ENCODE measurements at regions not wholly inside any gene's neighbourhood (a gene's known extent, or its start where the extent isn't known, plus 50 kb on each side); places are given as distances from the start of the nearest gene placed in this dataset.

DNA sequence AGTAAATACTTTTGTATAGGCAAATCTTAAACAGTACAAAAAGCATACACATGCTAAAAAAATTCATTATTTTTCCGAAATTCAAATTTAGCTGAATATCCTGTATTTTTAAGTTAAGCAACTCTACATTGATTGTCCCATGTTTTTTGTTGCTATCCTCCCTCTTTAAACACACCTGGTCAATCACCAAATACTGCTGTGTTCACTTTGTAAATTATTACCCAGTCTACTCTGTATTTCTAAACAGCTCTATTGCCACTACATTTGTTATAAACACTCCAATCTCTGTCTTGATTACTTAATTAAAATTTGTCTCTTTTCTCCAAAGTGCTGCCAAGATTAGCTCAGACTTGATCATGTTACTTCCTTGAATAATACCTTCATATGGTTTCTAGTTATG lies 466.5 kb upstream of the GJE1 start:
- DNase-seq, result no peak

DNA sequence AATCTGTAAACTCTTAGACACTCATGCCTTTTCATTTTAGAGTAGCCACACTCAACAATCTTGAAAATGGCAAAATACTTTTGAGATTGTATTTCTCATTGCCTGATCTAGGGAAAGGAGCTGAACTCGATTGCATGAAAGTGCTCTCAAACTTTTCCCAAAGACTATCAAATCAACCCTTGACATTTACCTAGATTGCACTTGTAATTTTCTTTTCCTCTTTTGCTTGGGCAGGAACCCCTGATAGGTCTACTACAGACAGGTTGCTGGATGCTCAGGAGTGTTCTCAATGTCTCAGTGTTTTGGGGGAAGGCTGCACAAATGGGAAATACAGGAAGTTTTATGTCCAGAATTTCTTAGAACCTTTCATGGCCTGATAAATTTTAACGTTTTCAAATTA lies 468.0 kb upstream of the GJE1 start:
- DNase-seq, result no peak

DNA sequence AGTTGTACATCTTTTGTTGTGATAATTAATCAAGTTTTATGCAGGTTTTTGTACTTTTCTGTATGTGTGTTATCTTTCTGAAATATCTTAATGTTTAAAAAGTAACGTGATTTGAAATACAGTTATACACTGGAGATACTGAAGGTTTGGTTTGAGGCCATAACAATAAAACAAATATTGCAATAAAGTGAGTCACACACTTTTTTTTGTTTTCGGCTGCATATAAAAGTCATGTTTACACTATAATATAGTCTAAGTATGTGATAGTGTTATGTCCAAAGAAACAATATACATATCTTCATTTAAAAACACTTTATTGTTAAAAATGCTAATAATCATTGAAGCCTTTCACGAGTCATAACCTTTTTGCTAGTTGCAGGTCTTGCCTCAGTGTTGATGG lies 473.1 kb upstream of the GJE1 start:
- DNase-seq, result no peak

DNA sequence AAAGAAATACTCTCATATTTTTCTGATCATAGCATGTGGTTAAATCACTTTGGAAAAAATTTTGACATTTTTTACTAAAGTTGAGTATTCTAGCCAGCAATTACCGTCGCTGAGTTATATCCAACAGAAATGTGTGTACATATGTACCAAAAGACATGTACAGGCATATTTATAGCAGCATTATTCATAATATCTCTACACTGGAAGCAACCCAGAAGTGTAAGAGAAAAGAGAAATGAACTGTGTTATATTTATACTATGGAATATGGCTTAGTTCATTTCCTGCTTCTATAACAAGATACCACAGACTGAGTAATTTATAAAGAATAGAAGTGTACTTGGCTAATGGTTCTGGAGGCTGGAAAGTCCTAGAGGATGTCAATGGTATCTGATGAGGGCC lies 474.0 kb upstream of the GJE1 start:
- no peak for DNase-seq

DNA sequence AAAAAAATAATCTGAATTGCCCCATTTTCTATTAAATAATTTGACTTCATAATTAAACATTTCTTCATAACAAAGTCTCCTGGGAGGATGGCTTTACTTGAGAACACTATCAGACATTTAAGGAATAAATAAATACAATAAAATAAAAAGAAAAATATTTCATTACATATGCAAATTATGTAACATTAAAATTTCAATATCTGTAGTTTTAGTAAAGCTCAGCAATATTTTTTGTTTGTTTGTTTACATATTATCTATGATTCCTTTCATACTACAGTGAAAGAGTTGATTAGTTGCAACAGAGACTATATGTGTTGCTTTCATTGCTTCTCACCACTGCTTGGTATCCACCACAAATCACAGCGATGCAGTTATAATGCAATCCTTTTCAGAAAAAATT lies 474.9 kb upstream of the GJE1 start:
- no peak for DNase-seq

DNA sequence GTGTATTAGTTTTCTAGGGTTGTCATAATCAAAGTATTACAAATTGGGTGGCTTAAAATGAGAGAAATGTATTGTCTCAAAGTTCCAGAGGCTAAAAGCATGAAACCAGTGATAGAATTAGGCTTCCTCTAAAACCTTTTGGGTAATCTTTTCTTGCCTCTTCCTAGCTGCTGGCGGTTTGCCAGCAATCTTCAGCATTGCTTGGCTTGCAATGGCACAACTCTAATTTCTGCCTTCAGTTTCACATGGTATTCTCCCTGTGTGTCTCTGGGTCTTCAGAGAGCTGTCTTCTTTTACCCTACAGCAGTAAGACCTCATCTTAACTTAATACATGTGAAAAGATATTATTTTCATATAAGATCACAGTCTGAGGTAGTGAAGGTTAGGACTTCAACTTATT lies 479.1 kb upstream of the GJE1 start:
- no peak for DNase-seq

DNA sequence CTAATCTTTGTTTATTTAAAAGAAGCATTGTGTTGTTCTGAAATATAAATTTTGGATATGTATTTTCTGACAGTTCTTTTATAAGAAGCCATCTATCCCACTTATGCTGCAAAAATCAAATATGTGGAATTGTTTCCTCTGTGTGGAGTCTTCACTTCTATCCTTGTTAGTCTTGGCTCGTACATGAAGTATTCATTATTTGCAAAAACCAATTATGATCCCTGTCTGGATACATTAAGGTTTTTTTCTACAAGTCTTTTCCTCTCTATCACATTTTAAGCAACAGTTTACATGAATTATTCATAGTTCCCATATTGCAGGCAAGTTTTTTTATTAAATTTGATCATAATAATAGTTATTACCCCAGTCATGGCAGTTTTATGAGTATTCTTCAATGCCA lies 490.8 kb upstream of the GJE1 start:
- no peak for DNase-seq

DNA sequence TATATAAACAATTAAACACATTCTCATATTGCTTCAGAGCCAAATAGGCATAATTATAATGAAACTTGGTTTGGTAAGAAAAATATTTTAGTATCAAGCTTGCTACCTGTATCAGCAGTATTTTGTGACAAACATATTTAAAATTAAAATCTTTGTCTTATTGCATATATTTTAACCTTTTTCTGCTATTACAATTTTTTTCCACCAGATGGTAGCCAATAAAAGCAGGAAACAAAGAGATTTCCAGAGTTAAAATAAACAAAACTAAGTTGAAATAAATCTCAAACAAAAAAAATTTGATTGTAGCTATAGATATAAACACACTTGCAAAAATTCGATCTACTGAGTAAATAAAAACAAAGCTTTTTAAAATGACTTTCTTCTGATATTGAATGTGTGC lies 491.3 kb upstream of the GJE1 start:
- no peak for DNase-seq

GRCh38 chr6:141635621-141636020 lies 497.1 kb upstream of the GJE1 start:
- DNase-seq, result no peak

GRCh38 chr6:141634269-141634668 lies 498.5 kb upstream of the GJE1 start:
- DNase-seq, result no peak

DNA sequence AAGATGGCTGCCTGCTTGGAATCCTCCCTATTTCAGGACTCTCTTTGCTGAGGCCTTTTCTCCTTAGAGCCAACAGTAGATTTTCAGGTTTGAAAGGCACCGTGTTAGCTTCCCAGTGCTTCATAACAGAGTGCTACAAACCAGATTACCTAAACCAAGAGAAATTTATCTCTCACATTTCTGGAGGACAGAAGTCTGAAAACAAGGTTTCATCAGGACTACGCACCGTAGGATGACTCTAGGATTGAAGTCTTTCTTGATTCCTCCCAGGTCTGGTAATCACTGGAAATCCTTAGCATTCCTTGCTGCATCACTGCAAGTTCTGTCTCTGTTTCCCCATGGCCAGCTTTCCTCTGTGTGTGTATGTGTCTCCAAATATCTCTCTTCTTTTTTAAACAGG lies 508.4 kb upstream of the GJE1 start:
- DNase-seq, result no peak

DNA sequence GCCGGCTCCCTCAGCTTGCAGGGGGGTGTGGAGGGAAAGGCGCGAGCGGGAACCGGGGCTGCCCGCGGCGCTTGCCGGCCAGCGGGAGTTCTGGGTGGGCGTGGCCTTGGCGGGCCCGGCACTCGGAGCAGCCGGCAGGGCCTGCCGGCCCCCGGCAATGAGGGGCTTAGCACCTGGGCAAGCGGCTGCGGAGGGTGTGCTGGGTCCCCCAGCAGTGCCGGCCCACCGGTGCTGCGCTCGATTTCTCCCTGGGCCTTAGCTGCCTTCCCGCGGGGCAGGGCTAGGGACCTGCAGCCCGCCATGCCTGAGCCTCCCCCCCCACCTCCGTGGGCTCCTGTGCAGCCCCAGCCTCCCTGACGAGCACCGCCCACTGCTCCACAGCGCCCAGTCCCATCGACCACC lies 514.5 kb upstream of the GJE1 start:
- DNase-seq, result no peak

- no peak for DNase-seq
Measured at GRCh38 chr6:141610741-141611140, 522.0 kb upstream of the GJE1 start.

GRCh38 chr6:141607956-141608355 lies 524.8 kb upstream of the GJE1 start:
- DNase-seq, result no peak

GRCh38 chr6:141598487-141598886 lies 534.2 kb upstream of the GJE1 start:
- DNase-seq, result no peak

DNA sequence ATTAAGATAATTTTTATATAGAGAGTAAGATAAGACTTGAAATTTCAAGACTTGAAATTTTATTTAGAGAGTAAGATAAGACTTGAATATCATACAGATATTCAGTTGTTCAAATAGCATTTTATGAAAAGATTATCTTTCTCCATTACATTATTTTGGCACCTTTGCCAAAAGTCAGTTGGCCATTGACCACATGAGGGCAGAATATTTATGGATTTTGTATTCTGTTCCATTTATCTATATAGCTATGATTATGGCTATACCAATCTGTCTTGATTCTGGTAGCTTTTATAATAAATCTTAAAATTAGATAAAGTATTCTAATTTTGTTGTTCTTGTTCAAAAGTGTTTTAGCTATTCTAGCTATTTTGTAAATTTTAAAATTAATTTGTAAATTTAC lies 537.9 kb upstream of the GJE1 start:
- DNase-seq, result no peak

DNA sequence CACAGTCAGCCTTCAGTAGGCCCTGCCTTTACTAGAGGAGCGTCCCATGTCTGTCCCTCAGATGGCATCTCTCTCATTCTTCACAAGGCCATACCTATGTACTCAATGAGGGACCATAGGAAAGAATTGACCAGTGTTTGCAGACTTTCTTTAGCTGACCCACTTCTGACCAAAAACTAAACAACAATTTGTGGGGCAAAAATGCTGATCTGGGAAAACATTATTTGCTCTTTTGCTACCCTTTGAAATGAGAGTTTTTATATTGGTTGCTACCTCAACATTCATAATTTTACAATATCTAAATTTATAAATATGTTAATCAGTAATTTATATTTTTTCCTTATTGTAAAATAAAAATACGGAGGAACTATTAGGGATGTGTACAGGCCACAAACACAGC lies 539.4 kb upstream of the GJE1 start:
- DNase-seq, result no peak

GRCh38 chr6:141587482-141588266 lies 545.1 kb upstream of the GJE1 start:
- no peak for DNase-seq

DNA sequence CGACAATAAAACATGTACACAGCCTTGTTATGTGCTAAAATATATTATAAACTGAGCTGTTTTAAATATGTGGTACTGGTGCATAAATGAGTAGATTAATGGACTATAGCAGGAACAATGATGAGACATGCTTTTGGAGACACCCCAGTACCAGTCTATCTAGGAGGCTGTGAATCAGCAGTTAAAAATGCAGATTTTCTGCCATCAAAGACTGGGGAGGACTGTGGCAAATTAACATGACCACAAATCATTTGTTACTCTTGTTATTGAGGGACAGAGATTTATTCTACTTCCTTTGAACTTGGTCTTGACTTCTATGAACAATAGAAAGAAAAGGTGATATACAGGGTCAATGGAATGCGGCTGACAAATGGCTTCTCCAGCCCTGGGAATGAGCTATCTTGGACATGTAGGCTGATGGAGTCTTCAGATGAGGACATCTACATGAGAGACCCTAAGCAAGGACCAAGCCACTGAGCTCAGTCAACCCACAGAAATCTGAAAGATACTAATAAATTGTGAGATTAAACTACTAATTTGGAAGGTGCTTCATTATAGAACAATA lies 551.7 kb upstream of the GJE1 start:
- DNase-seq, result no peak

DNA sequence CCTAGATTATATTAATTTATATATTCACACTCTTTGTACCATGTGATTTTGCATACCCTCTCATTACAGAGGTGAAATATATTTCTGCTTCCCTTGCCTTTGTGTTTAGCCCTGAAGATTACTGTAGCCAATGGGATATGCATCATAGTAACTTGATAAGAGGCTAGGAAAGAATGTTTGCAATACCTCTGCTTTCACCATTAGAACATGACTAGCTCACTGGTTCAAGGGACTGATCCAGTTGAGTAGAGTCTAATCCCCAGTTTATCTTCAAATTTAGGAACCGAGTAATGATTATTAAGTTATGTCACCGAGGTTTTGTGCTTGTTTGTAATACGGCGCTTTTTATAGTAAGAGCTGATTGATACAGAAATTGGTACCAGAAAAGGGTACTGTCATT lies 552.6 kb upstream of the GJE1 start:
- no peak for DNase-seq

GRCh38 chr6:141576751-141577150 lies 556.0 kb upstream of the GJE1 start:
- no peak for DNase-seq

- DNase-seq, result peak; percentile 38
Measured at GRCh38 chr6:141562851-141563763, 569.6 kb upstream of the GJE1 start.

- peak; percentile 50 for DNase-seq
Measured at GRCh38 chr6:141562186-141562811, 570.4 kb upstream of the GJE1 start.

DNA sequence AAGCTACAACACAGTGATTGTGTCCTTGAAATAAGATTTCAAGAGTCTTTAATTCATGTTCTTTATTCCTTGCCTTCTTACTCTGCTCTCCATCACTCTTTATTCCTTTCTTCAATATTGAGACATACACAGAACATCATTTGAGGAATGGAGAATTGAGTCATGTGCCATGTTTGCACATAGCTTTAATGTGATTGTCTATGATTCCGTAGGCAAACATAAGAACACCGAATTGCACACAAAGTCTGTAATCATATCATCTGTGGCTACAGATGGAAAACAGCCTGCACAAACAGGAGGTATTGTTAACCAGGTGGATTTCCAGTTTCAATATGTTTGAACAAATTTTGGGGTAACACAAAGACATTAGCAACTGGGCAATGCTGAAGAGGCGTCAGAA lies 571.6 kb upstream of the GJE1 start:
- DNase-seq, result peak; percentile 44

Measured in NCI-H2029 (cell line).